HG03175 (cell line): ENCODE measurements at regions not wholly inside any gene's neighbourhood (a gene's known extent, or its start where the extent isn't known, plus 50 kb on each side); places are given as distances from the start of the nearest gene placed in this dataset.

Experiments
- ATAC-seq: cut with Tn5 transposase; IDR thresholded peaks from one replicate; pipeline ENCODE4 v1.9.1; 2021; ENCODE audit warnings: mild to moderate bottlenecking, moderate library complexity; ENCODE audit not compliant: unreplicated experiment

DNA sequence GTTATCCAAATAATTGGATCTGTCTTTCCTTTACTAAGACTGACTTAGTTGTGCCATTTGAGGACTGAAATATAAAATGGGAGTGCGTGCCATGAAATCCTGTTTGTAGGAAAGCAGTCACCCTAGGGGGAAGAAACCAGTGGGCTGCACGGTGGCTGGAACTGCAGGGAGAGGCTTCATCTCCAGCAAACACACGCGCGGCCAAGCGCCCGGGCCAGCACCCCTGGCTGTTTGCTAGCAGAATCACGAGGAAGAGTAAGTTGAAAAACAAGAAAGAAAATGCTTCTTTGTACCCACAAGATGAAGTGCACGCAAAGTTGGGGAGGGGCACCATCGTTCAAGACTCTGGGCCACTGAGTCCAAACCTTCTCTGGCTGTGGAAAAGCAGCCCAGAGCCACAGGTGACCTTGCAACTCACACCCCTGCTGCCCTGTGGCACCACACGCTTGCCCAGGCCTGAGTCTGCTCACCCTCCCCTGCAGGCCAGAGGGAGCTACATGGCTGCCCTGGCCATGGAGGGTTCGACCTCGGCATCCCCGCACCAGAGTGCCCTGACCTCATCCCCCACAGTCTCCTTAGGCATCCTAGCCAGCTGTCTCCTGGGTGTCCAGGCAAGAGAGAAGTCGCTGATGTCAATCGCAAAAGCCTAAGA lies 55.2 kb downstream of the IRX2 start:
- ATAC-seq, result no peak

DNA sequence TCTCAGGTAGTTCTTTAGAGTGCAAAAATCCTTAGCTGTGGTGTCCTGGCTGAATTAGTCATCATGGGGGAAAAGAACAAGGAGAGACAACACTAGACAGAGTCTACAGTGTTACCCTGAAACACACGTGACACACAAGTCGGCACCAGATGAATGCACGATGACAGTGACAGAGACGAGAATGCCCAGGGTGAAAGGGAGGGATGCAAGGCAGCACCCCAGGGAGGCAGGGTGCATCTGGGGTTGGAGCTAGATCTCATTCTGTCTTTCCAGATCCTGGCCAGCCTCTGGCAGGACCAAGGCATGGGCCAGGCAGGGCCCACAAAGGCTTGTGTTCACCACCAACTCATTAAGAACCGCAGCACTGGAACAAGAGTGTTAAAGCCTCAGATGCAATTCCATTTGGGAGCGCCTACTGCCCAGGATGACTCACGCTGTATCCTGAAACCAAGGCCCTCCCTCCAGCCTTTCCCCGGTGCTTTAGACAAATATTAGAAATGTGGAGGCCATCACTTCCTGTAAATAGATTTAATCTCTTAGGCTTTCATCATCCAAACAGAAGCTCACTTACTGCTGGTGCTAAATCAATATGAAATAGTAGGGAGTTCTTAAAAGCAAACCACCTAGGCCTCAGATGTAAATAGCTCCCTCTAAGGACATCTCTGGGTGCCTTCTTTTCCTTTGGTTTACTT lies 56.1 kb downstream of the IRX2 start:
- ATAC-seq, result no peak

DNA sequence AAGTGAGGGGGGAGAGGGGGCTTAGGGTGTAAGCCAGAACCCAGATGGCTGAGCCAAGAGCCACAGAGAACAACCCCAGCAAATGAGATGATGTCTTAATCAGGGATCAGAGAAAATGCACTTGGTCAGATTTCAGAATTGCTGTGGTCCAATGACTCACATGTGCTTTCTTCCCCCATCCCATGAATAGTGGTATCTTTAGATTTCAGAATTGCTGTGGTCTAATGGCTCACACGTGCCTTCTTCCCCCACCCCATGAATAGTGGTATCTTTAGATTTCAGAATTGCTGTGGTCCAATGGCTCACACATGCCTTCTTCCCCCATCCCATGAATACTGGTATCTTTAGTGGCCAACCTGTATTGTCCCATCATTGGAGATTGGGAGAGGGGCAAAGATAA lies 59.9 kb downstream of the IRX2 start:
- no peak for ATAC-seq

- ATAC-seq, result no peak
These were observed 61.2 kb downstream of the IRX2 start for GRCh38 chr5:2690293-2690692.

GRCh38 chr5:2688586-2688985 lies 62.9 kb downstream of the IRX2 start:
- ATAC-seq, result no peak

DNA sequence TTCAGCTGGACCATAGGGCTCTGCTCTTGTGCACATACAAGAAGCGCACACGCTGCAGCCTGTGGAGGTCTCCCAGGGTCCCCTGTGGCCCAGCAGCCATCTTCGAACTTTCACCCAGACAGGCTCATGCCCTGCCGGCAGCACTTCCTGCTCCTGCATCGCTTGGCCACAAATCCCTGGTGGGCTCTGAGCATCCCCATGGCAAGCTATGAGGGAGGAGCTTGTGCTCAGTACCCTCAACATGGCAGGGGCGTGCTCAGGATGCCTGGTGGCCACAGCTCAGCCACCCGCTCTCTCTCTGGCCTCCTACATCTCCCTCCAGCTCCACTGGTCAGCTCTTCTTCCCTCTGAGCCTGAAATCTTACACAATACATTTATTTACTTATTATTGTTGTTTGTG lies 63.7 kb downstream of the IRX2 start:
- ATAC-seq, result no peak

DNA sequence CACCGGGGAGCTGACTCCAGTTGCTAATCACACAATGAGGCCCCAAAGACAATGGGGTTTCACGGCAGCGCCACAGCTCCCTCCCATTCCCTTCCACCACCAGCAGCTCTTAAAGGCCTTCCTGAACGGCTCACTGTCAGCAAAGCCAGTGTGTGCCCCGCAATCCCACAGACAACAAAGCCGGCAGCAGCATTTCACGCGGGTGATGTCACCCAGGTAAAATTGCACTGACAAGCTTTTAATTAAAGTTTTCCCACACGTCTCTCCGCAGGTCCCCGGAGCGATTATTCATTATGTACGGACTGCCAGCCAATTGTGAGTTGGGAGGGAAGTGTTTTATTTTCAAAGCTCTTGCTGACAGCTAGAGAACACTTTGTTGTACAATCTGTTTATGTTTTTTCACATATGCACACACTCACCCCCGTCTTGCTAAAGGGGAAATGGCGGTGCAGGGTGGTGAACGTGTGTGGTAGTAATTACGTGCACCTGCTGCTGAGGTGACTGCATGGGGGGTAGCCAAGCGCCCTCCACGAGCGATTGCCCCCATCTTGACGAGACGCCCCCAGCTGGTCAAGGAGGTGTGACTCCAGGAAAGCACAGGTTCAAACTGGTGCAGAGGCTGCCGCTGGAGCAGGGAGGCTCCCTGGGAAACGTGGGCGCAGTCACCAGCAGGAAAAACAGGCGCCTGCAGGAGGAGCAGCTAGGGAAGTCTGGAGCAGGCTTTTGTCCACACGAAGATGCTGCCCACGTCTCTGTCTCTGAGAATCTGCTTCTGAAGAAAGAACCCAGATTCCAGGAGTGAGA lies 65.0 kb downstream of the IRX2 start:
- ATAC-seq, result no peak

- ATAC-seq, result no peak
These were observed 65.7 kb downstream of the IRX2 start for GRCh38 chr5:2685651-2686272.

GRCh38 chr5:2684606-2685005 lies 66.9 kb downstream of the IRX2 start:
- ATAC-seq, result no peak

DNA sequence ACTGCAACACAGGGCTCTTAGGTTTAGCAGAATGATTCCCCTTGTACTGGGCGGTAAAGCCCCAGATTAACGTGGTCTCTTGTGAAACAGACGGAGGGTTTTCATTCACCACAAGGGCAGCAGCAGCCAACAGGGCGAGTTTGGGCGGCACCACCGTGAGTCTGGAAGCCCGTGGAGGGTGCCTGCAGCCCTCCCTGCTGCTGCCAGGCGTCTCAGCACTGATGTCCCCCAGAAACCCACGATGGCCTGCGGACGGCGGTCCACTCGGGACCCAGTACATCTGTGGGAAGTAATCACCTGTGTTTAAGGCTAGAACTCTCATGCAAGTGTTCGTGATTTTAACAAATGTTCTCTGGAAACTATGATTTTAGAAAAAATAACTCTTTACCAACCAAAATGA lies 67.8 kb downstream of the IRX2 start:
- ATAC-seq, result no peak

- no peak for ATAC-seq
These were observed 70.0 kb downstream of the IRX2 start for GRCh38 chr5:2681476-2681875.

DNA sequence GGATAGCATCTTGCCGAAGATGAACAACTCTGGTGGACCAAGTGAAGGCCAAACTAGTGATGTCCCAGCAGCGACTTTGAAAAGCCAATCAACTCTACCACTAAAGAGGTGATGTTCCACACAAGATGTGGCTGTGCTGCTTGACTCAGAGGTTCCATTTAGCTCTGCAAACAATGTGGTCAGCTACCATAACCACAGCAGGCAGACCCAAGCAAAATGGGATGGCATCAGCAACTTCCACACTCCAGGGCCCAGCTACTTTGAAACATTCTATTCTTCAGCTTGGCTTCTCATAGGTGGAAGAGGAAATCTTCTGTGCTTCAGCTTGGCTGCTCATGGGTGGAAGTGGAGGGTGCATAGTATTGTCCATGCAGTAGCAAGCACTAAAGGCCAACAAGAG lies 70.5 kb downstream of the IRX2 start:
- no peak for ATAC-seq

- ATAC-seq, result no peak
These were observed 73.8 kb downstream of the IRX2 start for GRCh38 chr5:2677689-2678088.

DNA sequence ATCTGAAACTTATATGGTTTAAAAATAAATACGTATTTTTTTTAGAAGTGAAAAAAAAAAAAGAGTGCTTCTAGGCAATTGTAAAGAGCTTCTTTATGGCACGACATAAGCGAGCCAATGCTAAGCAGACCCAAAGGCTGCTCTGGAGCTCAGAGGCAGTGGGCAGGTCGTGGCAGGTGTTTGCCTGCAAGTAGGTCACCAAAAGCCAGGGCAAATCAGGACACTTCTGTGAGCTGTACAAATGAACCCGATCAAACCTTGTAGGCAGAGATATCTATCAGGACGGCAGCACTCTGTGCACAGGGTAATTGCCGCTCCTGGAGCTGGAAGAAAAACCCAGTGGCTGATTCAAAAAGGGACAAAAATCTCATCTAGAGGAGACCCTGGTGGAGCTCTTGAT lies 75.9 kb downstream of the IRX2 start:
- no peak for ATAC-seq

DNA sequence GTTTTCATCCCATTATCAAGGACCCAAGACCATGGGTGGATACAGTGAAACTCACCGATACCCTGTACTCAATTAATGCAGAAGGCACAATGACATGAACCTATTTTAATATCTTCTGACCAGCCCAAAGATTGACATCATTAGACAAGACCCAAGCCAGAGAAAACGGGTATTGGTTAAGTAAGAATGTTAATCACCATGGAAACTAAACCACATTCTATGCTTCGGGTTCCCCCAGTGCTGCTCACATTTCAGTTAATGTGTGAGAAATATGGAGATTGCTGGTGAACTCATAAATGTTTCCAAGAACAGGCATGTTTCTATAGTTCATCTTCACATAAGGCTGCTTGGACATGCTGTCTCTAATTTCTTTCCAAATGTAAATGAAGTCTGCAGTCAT lies 77.0 kb downstream of the IRX2 start:
- ATAC-seq, result no peak

DNA sequence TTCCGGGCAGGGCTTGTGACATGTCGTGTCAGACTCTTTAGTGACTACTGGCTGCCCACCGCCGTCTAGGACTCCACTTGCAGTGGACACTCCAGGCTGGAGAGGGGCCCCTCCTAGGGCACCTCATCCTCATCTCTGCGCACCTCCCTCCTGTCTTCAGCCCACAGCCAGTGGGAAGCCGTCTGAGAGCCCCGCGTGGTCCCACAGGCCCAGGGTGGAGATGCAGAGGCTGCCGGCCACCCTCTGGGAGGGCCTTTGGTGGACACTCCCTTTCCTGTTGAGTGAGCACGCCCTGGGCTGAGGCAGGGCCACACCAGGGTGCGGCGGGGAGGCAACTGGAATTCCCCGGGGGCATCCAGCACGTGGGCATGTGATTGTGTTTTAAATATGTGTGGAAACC lies 80.5 kb downstream of the IRX2 start:
- ATAC-seq, result no peak

DNA sequence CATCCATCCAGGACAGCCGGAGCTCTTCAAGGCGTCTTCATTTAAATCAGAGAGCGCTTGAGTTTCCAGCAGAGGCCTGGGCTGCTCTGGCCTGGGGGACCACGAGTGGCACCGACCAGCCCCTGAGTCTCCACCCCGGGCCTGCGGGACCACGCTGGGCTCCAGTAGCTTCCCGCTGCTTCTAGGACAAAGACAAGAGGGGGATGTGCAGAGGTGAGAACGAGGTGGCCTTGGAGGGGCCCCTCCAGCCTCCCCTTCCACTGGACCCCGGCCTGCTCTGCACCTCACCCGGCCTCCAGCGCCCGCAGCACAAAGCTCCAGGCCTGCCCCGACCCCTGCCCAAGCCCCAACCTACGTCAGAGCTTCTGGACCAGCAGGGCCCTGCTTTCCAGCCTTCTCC lies 81.6 kb downstream of the IRX2 start:
- ATAC-seq, result no peak

DNA sequence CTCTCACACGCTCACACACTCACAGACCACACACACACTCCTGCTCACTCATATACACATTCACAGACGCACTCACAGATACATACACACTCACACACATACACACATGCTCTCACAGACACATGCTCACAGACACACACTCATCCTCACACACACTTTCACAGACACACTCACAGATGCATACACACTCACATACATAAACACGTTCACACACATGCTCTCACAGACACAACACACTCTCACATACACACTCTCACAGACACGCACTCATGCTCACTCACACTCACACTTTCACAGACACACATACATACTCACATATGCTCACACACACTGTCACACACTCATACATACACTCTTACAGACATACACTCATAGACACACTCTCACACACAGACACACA lies 82.2 kb downstream of the IRX2 start:
- no peak for ATAC-seq

DNA sequence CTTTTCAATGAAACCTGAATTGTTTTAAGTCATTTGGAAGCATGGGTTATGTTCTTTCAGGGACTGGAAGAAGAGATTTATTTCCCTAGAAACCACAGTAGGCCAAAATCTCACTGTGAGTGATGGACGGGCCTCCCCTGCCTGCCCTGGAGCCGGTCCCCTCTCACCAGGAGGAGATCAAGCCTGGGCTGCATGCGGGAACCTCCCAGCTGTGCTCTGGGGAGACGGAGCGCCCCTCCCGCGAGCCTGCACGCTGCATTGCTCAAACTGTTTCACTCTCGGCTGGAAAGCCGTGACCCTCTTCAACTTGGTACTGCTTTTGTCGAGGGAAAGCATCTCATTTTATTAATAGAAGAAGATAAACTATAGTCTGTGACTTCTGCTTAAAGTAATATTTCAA lies 85.4 kb downstream of the IRX2 start:
- ATAC-seq, result no peak

- no peak for ATAC-seq
These were observed 88.0 kb downstream of the IRX2 start for GRCh38 chr5:2663489-2663888.

DNA sequence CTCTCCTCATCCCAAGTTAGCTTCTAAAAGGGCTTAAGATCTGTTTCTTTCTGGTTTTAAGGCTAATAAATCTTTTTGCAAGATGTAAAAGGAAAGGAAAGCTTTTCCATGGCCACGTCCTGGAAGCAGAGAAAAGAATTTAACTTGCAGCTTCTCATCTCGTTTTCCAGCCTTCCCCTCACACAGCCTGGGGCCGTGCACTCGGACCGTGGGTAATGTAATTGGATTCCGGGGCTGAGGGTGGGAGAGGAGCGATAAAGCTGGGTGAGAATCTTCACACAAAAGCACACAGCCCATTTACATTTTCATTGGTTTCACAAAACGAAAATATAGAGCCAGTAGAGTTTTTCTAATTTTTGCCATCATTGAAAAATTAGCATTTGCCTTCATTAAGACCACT lies 91.2 kb downstream of the IRX2 start:
- ATAC-seq, result no peak
